ENCODE measurements at regions not wholly inside any gene's neighbourhood (a gene's known extent, or its start where the extent isn't known, plus 50 kb on each side); places are given as distances from the start of the nearest gene placed in this dataset.
"Not testable (repeated sequence)": the region's sequence is repeated elsewhere in the genome, so short reads cannot be mapped to it uniquely, and the experiment has no call there.

DNA sequence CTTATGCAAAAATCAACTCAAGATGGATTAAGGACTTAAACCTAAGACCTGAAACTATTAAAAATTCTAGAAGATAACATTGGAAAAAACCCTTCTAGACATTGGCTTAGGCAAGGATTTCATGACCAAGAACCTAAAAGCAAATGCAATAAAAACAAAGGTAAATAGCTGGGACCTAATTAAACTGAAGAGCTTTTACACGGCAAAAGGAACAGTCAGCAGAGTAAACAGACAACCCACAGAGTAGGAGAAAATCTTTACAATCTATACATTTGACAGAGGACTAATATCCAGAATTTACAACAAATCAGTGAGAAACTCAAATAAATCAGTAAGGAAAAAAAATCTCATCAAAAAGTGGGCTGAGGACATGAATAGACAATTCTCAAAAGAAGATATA lies 65.4 kb downstream of the RPL22L1 start:
- TF ChIP-seq, protein P1, sequence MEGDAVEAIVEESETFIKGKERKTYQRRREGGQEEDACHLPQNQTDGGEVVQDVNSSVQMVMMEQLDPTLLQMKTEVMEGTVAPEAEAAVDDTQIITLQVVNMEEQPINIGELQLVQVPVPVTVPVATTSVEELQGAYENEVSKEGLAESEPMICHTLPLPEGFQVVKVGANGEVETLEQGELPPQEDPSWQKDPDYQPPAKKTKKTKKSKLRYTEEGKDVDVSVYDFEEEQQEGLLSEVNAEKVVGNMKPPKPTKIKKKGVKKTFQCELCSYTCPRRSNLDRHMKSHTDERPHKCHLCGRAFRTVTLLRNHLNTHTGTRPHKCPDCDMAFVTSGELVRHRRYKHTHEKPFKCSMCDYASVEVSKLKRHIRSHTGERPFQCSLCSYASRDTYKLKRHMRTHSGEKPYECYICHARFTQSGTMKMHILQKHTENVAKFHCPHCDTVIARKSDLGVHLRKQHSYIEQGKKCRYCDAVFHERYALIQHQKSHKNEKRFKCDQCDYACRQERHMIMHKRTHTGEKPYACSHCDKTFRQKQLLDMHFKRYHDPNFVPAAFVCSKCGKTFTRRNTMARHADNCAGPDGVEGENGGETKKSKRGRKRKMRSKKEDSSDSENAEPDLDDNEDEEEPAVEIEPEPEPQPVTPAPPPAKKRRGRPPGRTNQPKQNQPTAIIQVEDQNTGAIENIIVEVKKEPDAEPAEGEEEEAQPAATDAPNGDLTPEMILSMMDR (conservative IDR thresholded peaks at IDR 0.05; ENCODE audit: low read length) = not testable (repeated sequence)
- TF ChIP-seq EZH2phosphoT487 (IDR thresholded peaks at IDR 0.05; ENCODE audit: borderline replicate concordance) = not testable (repeated sequence)
